Prostate gland (tissue), 2 donors: ENCODE measurements at regions not wholly inside any gene's neighbourhood (a gene's known extent, or its start where the extent isn't known, plus 50 kb on each side); places are given as distances from the start of the nearest gene placed in this dataset.

Source experiments
- CTCF ChIP-seq, 4 experiments: fragments of 200-600 bp in 2 of 4; fragments of 450-650 bp in 2 of 4; sonication (generic) in 2 of 4; IDR thresholded peaks; 1 replicate in 3 of 4; 2 replicates in 1 of 4; pipeline ENCODE4 v1.5.1; 2016 to 2019; ENCODE audit warnings: antibody characterized with exemption in 4 of 4, mild to moderate bottlenecking in 2 of 4, moderate library complexity in 2 of 4
- POLR2AphosphoS5 ChIP-seq: sonication (generic); formaldehyde crosslinking; IDR thresholded peaks from one replicate; pipeline ENCODE4 v1.6.1; 2017; ENCODE audit warnings: antibody characterized with exemption

GRCh38 chr21:31554511-31555022 is 104.9 kb upstream of the SOD1 start:
- TF ChIP-seq CTCF (IDR thresholded peaks at IDR 0.05) (no peak), POLR2AphosphoS5 (no peak)
